ENCODE measurements at regions not wholly inside any gene's neighbourhood (a gene's known extent, or its start where the extent isn't known, plus 50 kb on each side); places are given as distances from the start of the nearest gene placed in this dataset.
"Not testable (repeated sequence)": the region's sequence is repeated elsewhere in the genome, so short reads cannot be mapped to it uniquely, and the experiment has no call there.

DNA sequence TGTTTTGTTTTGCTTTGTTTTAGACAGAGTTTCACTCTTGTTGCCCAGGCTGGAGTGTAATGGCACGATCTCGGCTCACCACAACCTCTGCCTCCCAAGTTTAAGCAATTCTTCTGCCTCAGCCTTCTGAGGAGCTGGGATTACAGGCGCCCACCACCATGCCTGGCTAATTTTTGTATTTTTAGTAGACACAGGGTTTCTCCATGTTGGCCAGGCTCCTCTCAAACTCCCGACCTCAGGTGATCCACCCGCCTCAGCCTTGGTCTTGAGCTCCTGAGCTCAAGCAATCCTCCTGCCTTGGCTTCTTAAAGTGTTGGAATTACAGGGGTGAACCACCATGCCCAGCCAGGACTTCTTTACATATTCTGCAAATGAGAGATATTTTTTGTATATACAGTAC lies 57.5 kb upstream of the WNT7B start:
- not testable (repeated sequence) for TF ChIP-seq CTCF, POLR2A (IDR thresholded peaks at IDR 0.05)
